HepG2 (cell line): ENCODE measurements at regions not wholly inside any gene's neighbourhood (a gene's known extent, or its start where the extent isn't known, plus 50 kb on each side); places are given as distances from the start of the nearest gene placed in this dataset.

ENCODE experiments used
- ATAC-seq: fragments of 200-7000 bp; cut with Tn5 transposase; 3 replicates; pipeline ENCODE4 v1.9.1; 2020; ENCODE audit warnings: mild to moderate bottlenecking, moderate library complexity
- BruUV-seq: library from RNA; stranded (reverse); fragments of 400-500 nt; replicated peaks from 2 replicates; lab custom pipeline; 2021; lab: Mats Ljungman, UMichigan
- CTCF ChIA-PET: fragments of 300-600 bp; formaldehyde crosslinking; extraction: SDS; loops from one replicate; lab custom pipeline; 2021; ENCODE audit warnings: low total read pairs, inconsistent platforms, low intra/inter-chr PET ratio; lab: Yijun Ruan, JAX
- POLR2A ChIA-PET: fragments of 350-600 bp; sonication (Branson Sonifier 250); formaldehyde crosslinking; loops from one replicate; lab custom pipeline; 2020; ENCODE audit warnings: antibody characterized with exemption, inconsistent platforms; lab: Yijun Ruan, JAX
- DNase-seq: peaks from one replicate; pipeline ENCODE4 v3.0.0-alpha.2; 2015; ENCODE audit warnings: low spot score
- FAIRE-seq: peaks from 3 replicates; lab custom pipeline; 2011; peaks lifted over from hg19 to GRCh38; lab: Jason Lieb, UNC
- H2AFZ ChIP-seq: one replicate; pipeline ENCODE4 v1.6.1; 2011; ENCODE audit warnings: low read length, inconsistent platforms
- H3K27ac ChIP-seq: fragments of 300-600 bp; 3 replicates; pipeline ENCODE4 v1.8.0; 2011; ENCODE audit warnings: mixed run types, mild to moderate bottlenecking, mixed read lengths, low read length, inconsistent platforms; ENCODE audit not compliant: insufficient read depth; ENCODE audit errors: extremely low read length
- H3K27me3 ChIP-seq, 2 experiments: fragments of 200-600 bp in 1 of 2; 2 replicates in 1 of 2; 3 replicates in 1 of 2; pipeline versions ENCODE4 v1.6.0 to v1.8.0; 2011; ENCODE audit warnings: low read length in 2 of 2, mild to moderate bottlenecking in 2 of 2, moderate library complexity in 2 of 2, inconsistent platforms in 1 of 2; ENCODE audit not compliant: insufficient read depth in 2 of 2, control insufficient read depth in 1 of 2
- H3K36me3 ChIP-seq, 2 experiments: fragments of 200-600 bp in 1 of 2; replicated peaks in 1 of 2; 2 replicates in 1 of 2; 3 replicates in 1 of 2; pipeline versions ENCODE4 v1.5.1 to v1.8.0; 2011; ENCODE audit warnings: low read length in 2 of 2, inconsistent platforms in 1 of 2; ENCODE audit not compliant: insufficient read depth in 2 of 2, control insufficient read depth in 1 of 2
- H3K4me1 ChIP-seq: 2 replicates; pipeline ENCODE4 v1.5.1; 2012; ENCODE audit warnings: low read length, inconsistent platforms; ENCODE audit not compliant: insufficient read depth
- H3K4me2 ChIP-seq: 2 replicates; pipeline ENCODE4 v1.6.0; 2011; ENCODE audit warnings: low read depth, low read length, inconsistent platforms
- H3K4me3 ChIP-seq, 3 experiments: fragments of 200-600 bp in 1 of 3; sonication (generic), shearing (Covaris generic) in 1 of 3; replicated peaks in 1 of 3; 2 replicates each; pipeline ENCODE4 v1.5.1; 2011 to 2016; ENCODE audit warnings: low read length in 3 of 3, inconsistent platforms in 2 of 3, low read depth in 2 of 3, mild to moderate bottlenecking in 2 of 3, control low read depth in 1 of 3, mixed read lengths in 1 of 3; ENCODE audit not compliant: insufficient read depth in 1 of 3
- H3K79me2 ChIP-seq: one replicate; pipeline ENCODE4 v1.6.1; 2011; ENCODE audit warnings: low read length, inconsistent platforms; ENCODE audit not compliant: insufficient read depth
- H3K9ac ChIP-seq: 2 replicates; pipeline ENCODE4 v1.6.0; 2011; ENCODE audit warnings: mild to moderate bottlenecking, low read depth, low read length, inconsistent platforms; ENCODE audit not compliant: insufficient read depth
- H3K9me3 ChIP-seq: 2 replicates; pipeline ENCODE4 v1.5.1; 2012; ENCODE audit warnings: mild to moderate bottlenecking, low read length
- H4K20me1 ChIP-seq: 2 replicates; pipeline ENCODE4 v1.6.0; 2011; ENCODE audit warnings: inconsistent platforms, mild to moderate bottlenecking, low read length, moderate library complexity; ENCODE audit not compliant: insufficient read depth
- BCLAF1 ChIP-seq: fragments of 450-650 bp; IDR thresholded peaks from 2 replicates; pipeline ENCODE4 v1.6.1; 2017; ENCODE audit warnings: mild to moderate bottlenecking
- EZH2 ChIP-seq: conservative IDR thresholded peaks from 2 replicates; pipeline ENCODE4 v1.6.1; 2012; ENCODE audit warnings: mild to moderate bottlenecking, low read depth, low read length, moderate library complexity
- GMEB2 ChIP-seq: IDR thresholded peaks from 2 replicates; pipeline ENCODE4 v1.6.1; 2016; ENCODE audit warnings: missing biosample characterization, missing genetic modification reagents, low read depth
- HNRNPH1 ChIP-seq: fragments of 200-400 bp; formaldehyde crosslinking; optimal IDR thresholded peaks from 2 replicates; pipeline ENCODE3; 2017; ENCODE audit warnings: mild to moderate bottlenecking, low read depth, low read length
- MYC ChIP-seq: sonication (generic); formaldehyde crosslinking; IDR thresholded peaks from 2 replicates; pipeline ENCODE4 v1.9.0; 2021; ENCODE audit warnings: missing genetic modification reagents, borderline replicate concordance
- NFE2 ChIP-seq: sonication (generic); formaldehyde crosslinking; IDR thresholded peaks from 2 replicates; pipeline ENCODE4 v1.4.0; 2020; ENCODE audit warnings: missing genetic modification reagents
- NR2F6 ChIP-seq, 2 experiments: IDR thresholded peaks; 2 replicates each; pipeline ENCODE4 v1.6.1; 2016; ENCODE audit warnings: antibody characterized with exemption in 1 of 2, mild to moderate bottlenecking in 1 of 2
- SMARCE1 ChIP-seq: fragments of 450-650 bp; IDR thresholded peaks from 2 replicates; pipeline ENCODE4 v1.6.1; 2017; ENCODE audit warnings: borderline replicate concordance
- SOX5 ChIP-seq: IDR thresholded peaks from 2 replicates; pipeline ENCODE4 v1.6.1; 2016; ENCODE audit warnings: borderline replicate concordance
- TSC22D2 ChIP-seq: sonication (generic); formaldehyde crosslinking; IDR thresholded peaks from 2 replicates; pipeline ENCODE4 v1.5.1; 2020; ENCODE audit warnings: missing genetic modification reagents, mild to moderate bottlenecking, borderline replicate concordance
- ZNF274 ChIP-seq: sonication (generic); formaldehyde crosslinking; IDR thresholded peaks from 2 replicates; pipeline ENCODE4 v1.5.1; 2020; ENCODE audit warnings: mild to moderate bottlenecking, missing genetic modification reagents
- ZNF329 ChIP-seq: sonication (generic); formaldehyde crosslinking; IDR thresholded peaks from 2 replicates; pipeline ENCODE4 v1.9.0; 2021; ENCODE audit warnings: low read depth, mild to moderate bottlenecking, missing genetic modification reagents
- ZNF414 ChIP-seq: sonication (generic); formaldehyde crosslinking; IDR thresholded peaks from 2 replicates; pipeline ENCODE4 v1.5.0; 2020; ENCODE audit warnings: missing genetic modification reagents
- ZNF460 ChIP-seq: sonication (generic); formaldehyde crosslinking; IDR thresholded peaks from 2 replicates; pipeline ENCODE4 v1.5.1; 2020; ENCODE audit warnings: missing genetic modification reagents, mild to moderate bottlenecking, borderline replicate concordance
- WGBS: methylation state at CpG from one replicate; pipeline ENCODE4 v1.1.6; 2017; ENCODE audit warnings: low lambda C conversion rate; 5-methylcytosine and 5-hydroxymethylcytosine counted together
- in situ Hi-C: cut with HindIII; loops from 2 replicates; pipeline ENCODE4 v1.10.0; 2017; ENCODE audit warnings: low pct_unique_long_range_greater_than_20kb; ENCODE audit not compliant: extremely low pct_ligation_motif_present
- intact Hi-C: fragments of 100-400 bp; cut with micrococcal nuclease; formaldehyde crosslinking; loops from one replicate; pipeline ENCODE4 v1.10.0; 2022; ENCODE audit not compliant: unreplicated experiment

GRCh38 chr12:78473136-78473535 is 391.4 kb upstream of the SYT1 start:
- 2% methylated on average over 2 of the region's 2 CpGs for WGBS
- H4K20me1 ChIP-seq, result no peaks in the 10 kb centered on the region
- ATAC-seq (no peak), DNase-seq (no peak), FAIRE-seq (no peak)
- intact Hi-C loops (no loop called here), in situ Hi-C loops (no loop called here)
- H3K27ac ChIP-seq, result no peak overlapping the region
- H3K4me2 ChIP-seq, result no peak overlapping the region
- H3K27me3 ChIP-seq, result no peaks in the 10 kb centered on the region
- H2AFZ ChIP-seq, result no peak overlapping the region
- H3K9ac ChIP-seq, result no peak overlapping the region
- no peak overlapping the region for H3K4me3 ChIP-seq
- no peaks in the 10 kb centered on the region for H3K9me3 ChIP-seq
- POLR2A ChIA-PET, result no interaction called here
- TF ChIP-seq GMEB2 (CRISPR knock-in tag), result no peak
- TF ChIP-seq NR2F6 (IDR thresholded peaks at IDR 0.05), result no peak
- TF ChIP-seq NR2F6 (CRISPR knock-in tag; IDR thresholded peaks at IDR 0.05), result no peak
- TF ChIP-seq ZNF460, result no peak
- no peak for TF ChIP-seq TSC22D2 (CRISPR knock-in tag)
- no peak for TF ChIP-seq ZNF329
- no peak for TF ChIP-seq HNRNPH1
- no peak for TF ChIP-seq ZNF414 (CRISPR knock-in tag)
- TF ChIP-seq SOX5 (CRISPR knock-in tag), result no peak
- TF ChIP-seq ZNF274 (CRISPR knock-in tag), result no peak
- no peak for TF ChIP-seq SMARCE1
- no peak for TF ChIP-seq NFE2 (CRISPR knock-in tag)
- TF ChIP-seq BCLAF1, result no peak
- no peak for TF ChIP-seq EZH2
- no peak for TF ChIP-seq MYC (CRISPR knock-in tag)
- TF ChIP-seq, all 625 proteins: peak for 0
- no TSS peak for BruUV-seq
- CTCF ChIA-PET, result no interaction called here
- Histone ChIP-seq H3K36me3 (no peaks in the 10 kb centered on the region), H3K79me2 (no peaks in the 10 kb centered on the region), H3K4me1 (no peaks in the 10 kb centered on the region)
